H1 (cell line): ENCODE measurements at regions not wholly inside any gene's neighbourhood (a gene's known extent, or its start where the extent isn't known, plus 50 kb on each side); places are given as distances from the start of the nearest gene placed in this dataset.

Experiments
- CTCF ChIA-PET: fragments of 300-600 bp; sonication (Branson Sonifier 250); formaldehyde crosslinking; loops from one replicate; lab custom pipeline; 2021; ENCODE audit not compliant: partially characterized antibody; lab: Charles Lee
- POLR2A ChIA-PET: fragments of 300-600 bp; sonication (Branson Sonifier 250); formaldehyde crosslinking; loops from one replicate; lab custom pipeline; 2021; ENCODE audit warnings: inconsistent platforms; ENCODE audit not compliant: partially characterized antibody; lab: Charles Lee
- DNase-seq, 2 experiments: peaks; one replicate each; pipeline versions ENCODE4 v3.0.0 to v3.0.0-alpha.2; 2010 to 2022; ENCODE audit warnings: low spot score in 2 of 2, low read depth in 1 of 2, mixed read lengths in 1 of 2
- FAIRE-seq: peaks from 2 replicates; lab custom pipeline; 2011; peaks lifted over from hg19 to GRCh38; lab: Jason Lieb, UNC
- H2AFZ ChIP-seq: 2 replicates; pipeline ENCODE4 v1.8.1; 2012; ENCODE audit warnings: low read length, inconsistent platforms
- H2AK5ac ChIP-seq: 2 replicates; pipeline ENCODE4 v1.6.1; 2013; ENCODE audit warnings: low read depth, low read length
- H2BK120ac ChIP-seq: replicated peaks from 2 replicates; pipeline ENCODE3; 2013; ENCODE audit warnings: low read depth, low read length, inconsistent platforms
- H2BK12ac ChIP-seq: 2 replicates; pipeline ENCODE4 v1.6.1; 2013; ENCODE audit warnings: low read depth, low read length
- H2BK15ac ChIP-seq: 2 replicates; pipeline ENCODE4 v1.6.1; 2013; ENCODE audit warnings: low read length
- H2BK20ac ChIP-seq: 2 replicates; pipeline ENCODE4 v1.6.1; 2013; ENCODE audit warnings: low read length
- H2BK5ac ChIP-seq: 2 replicates; pipeline ENCODE4 v1.6.1; 2013; ENCODE audit warnings: low read depth, low read length
- H3K14ac ChIP-seq: 2 replicates; pipeline ENCODE4 v1.6.1; 2013; ENCODE audit warnings: inconsistent platforms; ENCODE audit not compliant: insufficient read length
- H3K18ac ChIP-seq: 2 replicates; pipeline ENCODE4 v1.6.1; 2013; ENCODE audit warnings: low read length; ENCODE audit errors: extremely low read depth
- H3K23ac ChIP-seq: 2 replicates; pipeline ENCODE4 v1.6.1; 2013; ENCODE audit warnings: inconsistent platforms; ENCODE audit not compliant: insufficient read length
- H3K23me2 ChIP-seq: 2 replicates; pipeline ENCODE4 v1.6.1; 2013; ENCODE audit warnings: low read depth, low read length
- H3K27ac ChIP-seq: 2 replicates; pipeline ENCODE4 v1.6.1; 2011; ENCODE audit warnings: low read depth, low read length, inconsistent platforms
- H3K27me3 ChIP-seq, 4 experiments: replicated peaks in 1 of 4; 1 replicate in 1 of 4; 2 replicates in 3 of 4; pipeline versions ENCODE4 v1.6.1 to v1.8.1; 2011 to 2013; ENCODE audit warnings: low read length in 3 of 4, mild to moderate bottlenecking in 3 of 4, inconsistent platforms in 2 of 4, mixed read lengths in 2 of 4, moderate library complexity in 1 of 4; ENCODE audit not compliant: control insufficient read depth in 3 of 4, insufficient read depth in 3 of 4; ENCODE audit errors: extremely low read depth in 1 of 4
- H3K36me3 ChIP-seq, 4 experiments: 2 replicates each; pipeline versions ENCODE4 v1.6.1 to v1.8.1; 2011 to 2013; ENCODE audit warnings: mild to moderate bottlenecking in 4 of 4, low read length in 3 of 4, moderate library complexity in 2 of 4, control low read depth in 1 of 4, inconsistent platforms in 1 of 4; ENCODE audit not compliant: insufficient read depth in 4 of 4, control insufficient read depth in 2 of 4
- H3K4ac ChIP-seq: replicated peaks from 2 replicates; pipeline ENCODE3; 2013; ENCODE audit warnings: low read length, low read depth, mixed read lengths, inconsistent platforms; ENCODE audit not compliant: insufficient read length
- H3K4me1 ChIP-seq, 4 experiments: replicated peaks in 1 of 4; 1 replicate in 1 of 4; 2 replicates in 3 of 4; pipeline versions ENCODE4 v1.6.1 to v1.8.1; 2011 to 2013; ENCODE audit warnings: low read length in 3 of 4, inconsistent platforms in 2 of 4, mixed read lengths in 1 of 4; ENCODE audit not compliant: insufficient read depth in 4 of 4, control insufficient read depth in 3 of 4
- H3K4me2 ChIP-seq, 2 experiments: 2 replicates each; pipeline versions ENCODE4 v1.6.1 to v1.8.1; 2011 to 2013; ENCODE audit warnings: low read depth in 2 of 2, low read length in 2 of 2, control low read depth in 1 of 2, inconsistent platforms in 1 of 2, mild to moderate bottlenecking in 1 of 2; ENCODE audit not compliant: insufficient read depth in 1 of 2
- H3K4me3 ChIP-seq, 4 experiments: fragments of 200-600, 300-600 bp in 1 of 4; sonication (generic), shearing (Covaris generic), sonication (Bioruptor Twin) in 1 of 4; 2 replicates each; pipeline versions ENCODE4 v1.5.1 to v1.8.1; 2011 to 2016; ENCODE audit warnings: low read length in 4 of 4, low read depth in 3 of 4, control low read depth in 2 of 4, inconsistent platforms in 2 of 4, mild to moderate bottlenecking in 2 of 4, mixed read lengths in 1 of 4, moderate library complexity in 1 of 4; ENCODE audit not compliant: insufficient read depth in 2 of 4; ENCODE audit errors: extremely low read depth in 1 of 4
- H3K56ac ChIP-seq: replicated peaks from 2 replicates; pipeline ENCODE3; 2013; ENCODE audit warnings: low read depth, mild to moderate bottlenecking, mixed read lengths, low read length, inconsistent platforms; ENCODE audit not compliant: insufficient read length
- H3K79me1 ChIP-seq: 2 replicates; pipeline ENCODE4 v1.6.1; 2013; ENCODE audit warnings: low read depth, low read length, control low read depth
- H3K79me2 ChIP-seq, 2 experiments: 2 replicates each; pipeline versions ENCODE4 v1.6.1 to v1.8.1; 2012 to 2013; ENCODE audit warnings: low read length in 2 of 2, mild to moderate bottlenecking in 2 of 2, inconsistent platforms in 1 of 2; ENCODE audit not compliant: insufficient read depth in 2 of 2, control insufficient read depth in 1 of 2
- H3K9ac ChIP-seq, 4 experiments: replicated peaks in 1 of 4; 1 replicate in 1 of 4; 2 replicates in 3 of 4; pipeline versions ENCODE4 v1.6.1 to v1.8.1; 2011 to 2013; ENCODE audit warnings: low read depth in 3 of 4, low read length in 3 of 4, control low read depth in 2 of 4, mild to moderate bottlenecking in 2 of 4, moderate library complexity in 2 of 4, inconsistent platforms in 1 of 4; ENCODE audit errors: extremely low read depth in 1 of 4
- H3K9me3 ChIP-seq, 2 experiments: 2 replicates each; pipeline versions ENCODE4 v1.6.1 to v1.8.1; 2012 to 2013; ENCODE audit warnings: mild to moderate bottlenecking in 2 of 2, moderate library complexity in 2 of 2, control low read depth in 1 of 2, inconsistent platforms in 1 of 2, low read depth in 1 of 2, low read length in 1 of 2, mixed read lengths in 1 of 2; ENCODE audit not compliant: insufficient read depth in 2 of 2
- H4K20me1 ChIP-seq, 2 experiments: replicated peaks in 1 of 2; 2 replicates each; pipeline versions ENCODE3 to v1.8.1; 2011 to 2013; ENCODE audit warnings: inconsistent platforms in 2 of 2, low read length in 2 of 2, mild to moderate bottlenecking in 1 of 2; ENCODE audit not compliant: insufficient read depth in 2 of 2, control insufficient read depth in 1 of 2
- H4K5ac ChIP-seq: 2 replicates; pipeline ENCODE4 v1.6.1; 2013; ENCODE audit warnings: low read length, low read depth, mixed read lengths, inconsistent platforms; ENCODE audit not compliant: insufficient read length
- H4K8ac ChIP-seq: 2 replicates; pipeline ENCODE4 v1.8.0; 2013; ENCODE audit warnings: mild to moderate bottlenecking, moderate library complexity, low read length, inconsistent platforms; ENCODE audit not compliant: insufficient read depth; ENCODE audit errors: extremely low read depth
- H4K91ac ChIP-seq: replicated peaks from 2 replicates; pipeline ENCODE3; 2013; ENCODE audit warnings: low read length, mixed read lengths, inconsistent platforms; ENCODE audit not compliant: insufficient read length
- CBX5 ChIP-seq: fragments of 300-800, 300-1000 bp; sonication (generic); IDR thresholded peaks from 2 replicates; pipeline ENCODE4 v1.7.1; 2016; ENCODE audit warnings: antibody characterized with exemption, low read length, low read depth
- POLR2AphosphoS5 ChIP-seq: IDR thresholded peaks from 2 replicates; pipeline ENCODE4 v1.6.1; 2011; ENCODE audit warnings: low read depth, low read length
- RAD21 ChIP-seq, 2 experiments: IDR thresholded peaks in 1 of 2; conservative IDR thresholded peaks in 1 of 2; 2 replicates each; pipeline ENCODE4 v1.6.1; 2011; ENCODE audit warnings: low read depth in 2 of 2, low read length in 2 of 2, improper control_type of control experiment in 1 of 2, inconsistent platforms in 1 of 2, mild to moderate bottlenecking in 1 of 2, moderate library complexity in 1 of 2
- SIN3A ChIP-seq, 2 experiments: IDR thresholded peaks in 1 of 2; conservative IDR thresholded peaks in 1 of 2; 2 replicates each; pipeline ENCODE4 v1.6.1; 2011 to 2012; ENCODE audit warnings: low read length in 2 of 2, improper control_type of control experiment in 1 of 2, low read depth in 1 of 2, mild to moderate bottlenecking in 1 of 2
- SP4 ChIP-seq: IDR thresholded peaks from 2 replicates; pipeline ENCODE4 v1.6.1; 2012; ENCODE audit warnings: low read length, inconsistent platforms

DNA sequence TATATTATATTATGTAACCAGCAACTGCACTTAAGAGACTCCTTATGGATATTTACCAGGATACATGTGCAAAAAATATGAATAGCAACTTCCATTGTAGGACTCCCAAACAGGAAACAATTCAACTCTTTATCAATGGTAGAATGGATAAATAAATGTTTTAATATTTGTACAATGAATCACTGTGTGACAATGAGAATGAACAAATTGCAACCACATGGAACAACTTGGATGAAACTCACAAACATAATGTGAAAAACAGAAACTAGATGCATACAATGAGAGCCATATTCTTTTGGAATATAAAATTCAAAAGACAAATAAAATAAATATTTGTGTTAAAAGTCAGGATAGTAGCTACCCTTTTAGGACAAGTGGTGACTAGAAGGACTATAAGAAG is 1015.7 kb downstream of the TECRL start:
- POLR2A ChIA-PET: no interaction called here
- no peak overlapping the region for H3K18ac ChIP-seq

More for the DNA sequence above, 1015.7 kb downstream of the TECRL start:
- Histone ChIP-seq H2BK20ac (no peak overlapping the region), H2BK120ac (no peak overlapping the region), H2BK15ac (no peak overlapping the region), H4K91ac (no peak overlapping the region), H3K4me1 (no peaks in the 10 kb centered on the region), H4K8ac (no peak overlapping the region), H2AK5ac (no peak overlapping the region), H4K20me1 (no peaks in the 10 kb centered on the region), H3K23me2 (no peaks in the 10 kb centered on the region), H2BK5ac (no peak overlapping the region), H3K36me3 (no peaks in the 10 kb centered on the region), H3K9ac (no peak overlapping the region), H2BK12ac (no peak overlapping the region), H3K4me2 (no peak overlapping the region), H3K27me3 (no peaks in the 10 kb centered on the region), H3K23ac (no peak overlapping the region), H3K4me3 (no peak overlapping the region), H3K27ac (no peak overlapping the region), H3K79me2 (no peaks in the 10 kb centered on the region), H2AFZ (no peak overlapping the region), H4K5ac (no peak overlapping the region), H3K4ac (no peak overlapping the region), H3K9me3 (no peaks in the 10 kb centered on the region; a peak in 1 of 4 replicates), H3K14ac (no peak overlapping the region), H3K79me1 (no peaks in the 10 kb centered on the region), H3K56ac (no peak overlapping the region)
- FAIRE-seq (no peak), DNase-seq (no peak)
- CTCF ChIA-PET: no interaction called here
- no peak for TF ChIP-seq CBX5
- TF ChIP-seq SP4: no peak
- no peak for TF ChIP-seq RAD21 (IDR thresholded peaks at IDR 0.05 in 1 of 2, conservative IDR thresholded peaks at IDR 0.05 in 1 of 2; ENCODE audit: low read depth in 2 of 2, low read length in 2 of 2)
- TF ChIP-seq SIN3A (conservative IDR thresholded peaks at IDR 0.05 in 1 of 2, IDR thresholded peaks at IDR 0.05 in 1 of 2; ENCODE audit: low read depth in 1 of 2, low read length in 2 of 2): no peak
- TF ChIP-seq POLR2AphosphoS5: no peak
